ENCODE measurements at regions not wholly inside any gene's neighbourhood (a gene's known extent, or its start where the extent isn't known, plus 50 kb on each side); places are given as distances from the start of the nearest gene placed in this dataset.

DNA sequence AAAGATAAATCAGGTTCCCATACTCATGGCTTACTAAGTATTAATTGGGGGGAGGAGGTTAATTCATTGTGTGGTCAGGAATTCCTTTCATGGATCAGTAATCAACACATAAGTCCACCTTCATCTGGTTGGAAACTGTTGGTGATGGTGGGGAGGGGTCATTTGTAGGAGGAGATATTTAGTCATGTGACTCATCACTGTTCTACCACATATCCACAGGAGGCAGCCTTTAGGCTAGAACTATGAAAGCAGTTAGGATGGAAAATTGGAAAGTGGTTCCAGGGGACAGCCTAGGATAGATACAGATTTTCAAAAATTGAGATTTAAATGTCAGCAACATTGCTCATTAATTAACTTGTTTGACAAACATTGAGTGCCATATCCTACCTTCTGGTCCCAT lies 122.8 kb upstream of the PAXBP1 start:
- TF ChIP-seq, protein P1, sequence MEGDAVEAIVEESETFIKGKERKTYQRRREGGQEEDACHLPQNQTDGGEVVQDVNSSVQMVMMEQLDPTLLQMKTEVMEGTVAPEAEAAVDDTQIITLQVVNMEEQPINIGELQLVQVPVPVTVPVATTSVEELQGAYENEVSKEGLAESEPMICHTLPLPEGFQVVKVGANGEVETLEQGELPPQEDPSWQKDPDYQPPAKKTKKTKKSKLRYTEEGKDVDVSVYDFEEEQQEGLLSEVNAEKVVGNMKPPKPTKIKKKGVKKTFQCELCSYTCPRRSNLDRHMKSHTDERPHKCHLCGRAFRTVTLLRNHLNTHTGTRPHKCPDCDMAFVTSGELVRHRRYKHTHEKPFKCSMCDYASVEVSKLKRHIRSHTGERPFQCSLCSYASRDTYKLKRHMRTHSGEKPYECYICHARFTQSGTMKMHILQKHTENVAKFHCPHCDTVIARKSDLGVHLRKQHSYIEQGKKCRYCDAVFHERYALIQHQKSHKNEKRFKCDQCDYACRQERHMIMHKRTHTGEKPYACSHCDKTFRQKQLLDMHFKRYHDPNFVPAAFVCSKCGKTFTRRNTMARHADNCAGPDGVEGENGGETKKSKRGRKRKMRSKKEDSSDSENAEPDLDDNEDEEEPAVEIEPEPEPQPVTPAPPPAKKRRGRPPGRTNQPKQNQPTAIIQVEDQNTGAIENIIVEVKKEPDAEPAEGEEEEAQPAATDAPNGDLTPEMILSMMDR (IDR thresholded peaks at IDR 0.05; ENCODE audit: borderline replicate concordance, control extremely low read depth, extremely low read depth, insufficient read depth, missing control alignments): no peak
- in situ Hi-C loops (cut with MboI; ENCODE audit: low sequenced_read_pairs, unreplicated experiment): no loop called here
- DNase-seq (ENCODE audit: low spot score): no peak

DNA sequence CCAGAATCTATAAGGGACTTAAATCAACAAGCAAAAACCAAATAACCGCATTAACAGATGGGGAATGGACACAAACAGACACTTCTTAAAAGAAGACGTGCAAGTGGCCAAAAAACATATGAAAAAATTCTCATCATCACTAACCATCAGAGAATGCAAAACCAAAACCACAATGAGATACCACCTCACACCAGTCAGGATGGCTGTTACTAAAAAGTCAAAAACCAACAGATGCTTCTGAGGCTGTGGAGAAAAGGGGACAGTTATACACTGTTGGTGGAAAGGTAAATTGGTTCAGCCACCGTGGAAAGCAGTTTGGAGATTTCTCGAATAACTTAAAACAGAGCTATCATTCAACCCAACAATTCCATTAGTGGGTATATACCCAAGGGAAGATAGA lies 124.9 kb upstream of the OLIG2 start:
- no peak for DNase-seq (ENCODE audit: low spot score)
- in situ Hi-C loops (cut with MboI; ENCODE audit: low sequenced_read_pairs, unreplicated experiment): no loop called here
- TF ChIP-seq, protein P1 (IDR thresholded peaks at IDR 0.05; ENCODE audit: borderline replicate concordance, control extremely low read depth, extremely low read depth, insufficient read depth, missing control alignments): no peak

DNA sequence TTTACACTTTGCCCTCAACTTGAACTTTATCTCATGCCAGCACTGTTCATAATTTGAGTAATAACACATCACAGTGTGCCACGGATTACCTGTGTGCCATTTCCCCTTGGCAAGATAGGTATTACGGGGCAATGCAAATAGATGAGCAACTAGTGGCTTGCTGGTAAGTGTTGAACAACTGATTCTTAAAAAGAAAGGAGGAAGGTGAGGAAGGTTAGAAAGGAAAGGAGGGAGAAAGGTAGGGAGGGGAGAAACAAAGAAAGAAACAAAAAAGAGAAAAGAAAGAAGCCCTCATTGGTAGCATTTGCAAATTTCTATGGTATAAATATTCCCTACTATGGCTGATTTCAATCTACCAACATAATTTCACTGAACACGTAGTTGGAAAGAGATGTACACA lies 118.2 kb upstream of the OLIG2 start:
- no peak for DNase-seq (ENCODE audit: low spot score)
- in situ Hi-C loops (cut with MboI; ENCODE audit: low sequenced_read_pairs, unreplicated experiment): no loop called here
- TF ChIP-seq, protein P1 (IDR thresholded peaks at IDR 0.05; ENCODE audit: borderline replicate concordance, control extremely low read depth, extremely low read depth, insufficient read depth, missing control alignments): no peak

DNA sequence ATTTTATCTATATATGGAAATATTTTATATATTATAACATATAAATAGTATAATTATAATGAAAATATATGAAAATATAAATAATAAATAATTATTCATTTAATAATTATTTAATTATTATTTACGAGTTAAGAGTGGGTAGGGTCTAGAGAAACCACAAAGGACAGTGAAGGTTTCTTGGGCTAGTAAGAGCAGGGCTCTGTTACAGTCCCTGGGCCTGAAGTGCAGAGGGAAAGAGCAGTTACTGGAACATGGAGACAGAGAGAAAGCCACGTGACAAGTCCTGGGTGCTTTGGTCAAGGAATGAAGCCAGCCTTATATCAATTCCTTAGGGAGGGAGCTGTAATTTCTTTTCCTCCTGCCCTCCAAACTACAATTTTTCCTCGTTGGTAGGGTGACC lies 117.2 kb upstream of the OLIG2 start:
- DNase-seq (ENCODE audit: low spot score): no peak
- in situ Hi-C loops (cut with MboI; ENCODE audit: low sequenced_read_pairs, unreplicated experiment): no loop called here
- TF ChIP-seq, protein P1 (IDR thresholded peaks at IDR 0.05; ENCODE audit: borderline replicate concordance, control extremely low read depth, extremely low read depth, insufficient read depth, missing control alignments): no peak

DNA sequence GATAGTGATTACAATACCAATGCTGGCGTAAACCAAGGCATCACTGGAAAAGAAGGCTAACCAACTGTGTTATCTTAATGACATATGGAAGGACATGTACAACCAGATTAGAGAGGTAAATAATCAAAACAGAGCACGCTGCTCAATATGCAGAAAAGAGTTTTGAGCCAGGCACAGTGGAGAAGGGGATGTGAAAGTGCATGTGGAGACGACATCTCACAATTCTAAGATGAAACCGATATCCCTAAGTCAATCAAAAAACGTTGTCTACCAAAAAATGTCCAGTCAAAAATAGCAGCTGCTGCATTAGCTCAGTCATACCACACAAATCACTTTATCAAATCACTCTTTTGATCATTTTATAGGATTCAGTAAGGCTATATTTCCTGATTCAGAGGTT lies 116.3 kb upstream of the OLIG2 start:
- in situ Hi-C loops (cut with MboI; ENCODE audit: low sequenced_read_pairs, unreplicated experiment): no loop called here
- TF ChIP-seq, protein P1 (IDR thresholded peaks at IDR 0.05; ENCODE audit: borderline replicate concordance, control extremely low read depth, extremely low read depth, insufficient read depth, missing control alignments): no peak
- DNase-seq (ENCODE audit: low spot score): no peak

DNA sequence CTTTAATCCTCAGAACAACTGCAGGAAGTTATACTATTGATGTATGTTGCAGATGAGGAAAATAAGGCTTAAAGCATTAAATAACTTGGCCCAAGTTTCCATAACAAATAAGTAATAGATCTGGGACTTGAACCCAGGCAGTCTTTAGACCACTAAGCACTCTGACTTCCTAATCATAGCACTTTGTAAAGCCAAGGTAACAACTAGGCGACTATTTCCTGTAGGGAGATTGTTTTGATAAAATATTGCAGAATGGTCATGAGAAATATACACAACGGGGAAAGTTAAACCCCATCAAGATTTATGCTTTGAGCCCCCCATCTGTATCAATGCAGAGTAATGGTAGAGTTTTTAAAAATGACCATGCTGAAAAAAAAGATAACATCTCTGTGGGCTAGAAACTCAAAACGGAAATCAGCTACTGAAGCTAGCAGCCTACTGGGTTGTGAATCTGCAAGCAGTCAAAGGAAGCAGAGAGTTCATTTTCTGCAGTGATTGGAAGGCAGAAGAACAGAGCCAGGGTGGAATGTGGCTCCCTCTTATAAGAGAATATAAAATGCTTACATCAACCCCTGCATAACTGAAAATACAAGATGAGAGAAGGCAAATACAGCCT lies 111.2 kb upstream of the OLIG2 start:
- TF ChIP-seq, protein P1 (IDR thresholded peaks at IDR 0.05; ENCODE audit: borderline replicate concordance, control extremely low read depth, extremely low read depth, insufficient read depth, missing control alignments): no peak
- DNase-seq (ENCODE audit: low spot score): no peak
- in situ Hi-C loops (cut with MboI; ENCODE audit: low sequenced_read_pairs, unreplicated experiment): no loop called here

Measured in GM13976 (cell line).